ENCODE measurements at regions not wholly inside any gene's neighbourhood (a gene's known extent, or its start where the extent isn't known, plus 50 kb on each side); places are given as distances from the start of the nearest gene placed in this dataset.

DNA sequence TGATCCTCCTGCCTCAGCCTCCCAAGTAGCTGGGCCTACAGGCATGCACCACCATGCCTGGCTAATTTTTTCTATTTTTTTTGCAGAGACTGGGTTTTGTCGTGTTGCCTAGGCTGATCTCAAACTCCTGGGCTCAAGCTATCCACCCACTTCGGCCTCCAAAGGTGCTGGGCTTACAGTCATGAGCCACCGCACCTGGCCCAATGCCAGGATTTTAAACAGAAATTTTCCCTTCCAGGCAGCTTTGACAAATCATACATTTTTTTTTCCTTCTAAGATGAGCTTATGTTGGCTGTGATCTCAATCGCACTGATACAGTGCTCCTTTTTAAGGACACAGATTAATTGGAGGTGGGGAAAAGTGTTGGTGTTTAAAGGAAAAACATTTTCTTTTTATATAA, 73.2 kb upstream of the CD2AP start:
- H3K9ac ChIP-seq (ENCODE audit: low read length) = no peak overlapping the region
- no peaks in the 10 kb centered on the region for H3K27me3 ChIP-seq (ENCODE audit: insufficient read depth, low read length)
- H3K9me3 ChIP-seq (ENCODE audit: low read length) = no peaks in the 10 kb centered on the region
- no peaks in the 10 kb centered on the region for H3F3A ChIP-seq (ENCODE audit: insufficient read depth, low read length)
- H3K79me2 ChIP-seq (ENCODE audit: insufficient read depth, low read length) = no peaks in the 10 kb centered on the region
- no peak overlapping the region for H3K4me3 ChIP-seq (ENCODE audit: low read depth, low read length, poor library complexity, severe bottlenecking)
- H3K36me3 ChIP-seq (ENCODE audit: insufficient read depth, low read length) = no peaks in the 10 kb centered on the region
- H3K4me1 ChIP-seq (ENCODE audit: insufficient read depth, low read length, severe bottlenecking) = no peaks in the 10 kb centered on the region
- H2AFZ ChIP-seq (ENCODE audit: low read length) = no peak overlapping the region
- H3K4me2 ChIP-seq (ENCODE audit: low read length) = no peak overlapping the region
- no peak overlapping the region for H3K27ac ChIP-seq (ENCODE audit: low read depth, low read length, poor library complexity, severe bottlenecking)
- TF ChIP-seq EZH2 (IDR thresholded peaks at IDR 0.05; ENCODE audit: borderline replicate concordance, low read length) = no peak
- TF ChIP-seq, protein P1, sequence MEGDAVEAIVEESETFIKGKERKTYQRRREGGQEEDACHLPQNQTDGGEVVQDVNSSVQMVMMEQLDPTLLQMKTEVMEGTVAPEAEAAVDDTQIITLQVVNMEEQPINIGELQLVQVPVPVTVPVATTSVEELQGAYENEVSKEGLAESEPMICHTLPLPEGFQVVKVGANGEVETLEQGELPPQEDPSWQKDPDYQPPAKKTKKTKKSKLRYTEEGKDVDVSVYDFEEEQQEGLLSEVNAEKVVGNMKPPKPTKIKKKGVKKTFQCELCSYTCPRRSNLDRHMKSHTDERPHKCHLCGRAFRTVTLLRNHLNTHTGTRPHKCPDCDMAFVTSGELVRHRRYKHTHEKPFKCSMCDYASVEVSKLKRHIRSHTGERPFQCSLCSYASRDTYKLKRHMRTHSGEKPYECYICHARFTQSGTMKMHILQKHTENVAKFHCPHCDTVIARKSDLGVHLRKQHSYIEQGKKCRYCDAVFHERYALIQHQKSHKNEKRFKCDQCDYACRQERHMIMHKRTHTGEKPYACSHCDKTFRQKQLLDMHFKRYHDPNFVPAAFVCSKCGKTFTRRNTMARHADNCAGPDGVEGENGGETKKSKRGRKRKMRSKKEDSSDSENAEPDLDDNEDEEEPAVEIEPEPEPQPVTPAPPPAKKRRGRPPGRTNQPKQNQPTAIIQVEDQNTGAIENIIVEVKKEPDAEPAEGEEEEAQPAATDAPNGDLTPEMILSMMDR (IDR thresholded peaks at IDR 0.05; ENCODE audit: low read length) = no peak
- no peaks in the 10 kb centered on the region for H3K9me2 ChIP-seq (ENCODE audit: low read depth, low read length)
- H4K20me1 ChIP-seq (ENCODE audit: insufficient read depth, low read length) = no peaks in the 10 kb centered on the region

DNA sequence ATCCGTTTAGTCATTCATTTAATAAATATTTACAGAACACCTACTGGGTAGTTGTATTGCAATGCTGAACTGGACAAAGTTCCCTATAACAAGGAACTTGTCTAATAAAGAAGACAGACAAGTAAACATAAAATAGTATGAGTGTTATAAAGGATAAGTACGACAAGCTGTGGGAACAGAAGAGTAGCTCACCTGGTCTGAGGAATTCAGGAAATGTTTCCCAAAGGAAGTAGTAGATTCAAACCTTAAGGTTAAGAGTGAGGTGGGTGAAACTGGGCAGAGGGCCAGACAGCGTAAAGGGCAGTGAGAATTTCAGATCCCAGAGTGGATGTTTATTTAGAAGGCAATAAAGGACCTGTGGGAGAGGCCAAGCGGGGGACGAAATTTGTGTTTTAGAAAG, 72.3 kb upstream of the CD2AP start:
- H3K27ac ChIP-seq (ENCODE audit: low read depth, low read length, poor library complexity, severe bottlenecking) = no peak overlapping the region
- no peak overlapping the region for H3K4me3 ChIP-seq (ENCODE audit: low read depth, low read length, poor library complexity, severe bottlenecking)
- H2AFZ ChIP-seq (ENCODE audit: low read length) = no peak overlapping the region
- TF ChIP-seq EZH2 (IDR thresholded peaks at IDR 0.05; ENCODE audit: borderline replicate concordance, low read length) = no peak
- TF ChIP-seq, protein P1 (IDR thresholded peaks at IDR 0.05; ENCODE audit: low read length) = no peak
- no peaks in the 10 kb centered on the region for H3K9me3 ChIP-seq (ENCODE audit: low read length)
- H3K79me2 ChIP-seq (ENCODE audit: insufficient read depth, low read length) = no peaks in the 10 kb centered on the region
- no peaks in the 10 kb centered on the region for H4K20me1 ChIP-seq (ENCODE audit: insufficient read depth, low read length)
- H3K4me2 ChIP-seq (ENCODE audit: low read length) = no peak overlapping the region
- H3F3A ChIP-seq (ENCODE audit: insufficient read depth, low read length) = no peaks in the 10 kb centered on the region
- no peaks in the 10 kb centered on the region for H3K27me3 ChIP-seq (ENCODE audit: insufficient read depth, low read length)
- H3K9ac ChIP-seq (ENCODE audit: low read length) = no peak overlapping the region
- no peaks in the 10 kb centered on the region for H3K9me2 ChIP-seq (ENCODE audit: low read depth, low read length)
- no peaks in the 10 kb centered on the region for H3K36me3 ChIP-seq (ENCODE audit: insufficient read depth, low read length)
- no peaks in the 10 kb centered on the region for H3K4me1 ChIP-seq (ENCODE audit: insufficient read depth, low read length, severe bottlenecking)

DNA sequence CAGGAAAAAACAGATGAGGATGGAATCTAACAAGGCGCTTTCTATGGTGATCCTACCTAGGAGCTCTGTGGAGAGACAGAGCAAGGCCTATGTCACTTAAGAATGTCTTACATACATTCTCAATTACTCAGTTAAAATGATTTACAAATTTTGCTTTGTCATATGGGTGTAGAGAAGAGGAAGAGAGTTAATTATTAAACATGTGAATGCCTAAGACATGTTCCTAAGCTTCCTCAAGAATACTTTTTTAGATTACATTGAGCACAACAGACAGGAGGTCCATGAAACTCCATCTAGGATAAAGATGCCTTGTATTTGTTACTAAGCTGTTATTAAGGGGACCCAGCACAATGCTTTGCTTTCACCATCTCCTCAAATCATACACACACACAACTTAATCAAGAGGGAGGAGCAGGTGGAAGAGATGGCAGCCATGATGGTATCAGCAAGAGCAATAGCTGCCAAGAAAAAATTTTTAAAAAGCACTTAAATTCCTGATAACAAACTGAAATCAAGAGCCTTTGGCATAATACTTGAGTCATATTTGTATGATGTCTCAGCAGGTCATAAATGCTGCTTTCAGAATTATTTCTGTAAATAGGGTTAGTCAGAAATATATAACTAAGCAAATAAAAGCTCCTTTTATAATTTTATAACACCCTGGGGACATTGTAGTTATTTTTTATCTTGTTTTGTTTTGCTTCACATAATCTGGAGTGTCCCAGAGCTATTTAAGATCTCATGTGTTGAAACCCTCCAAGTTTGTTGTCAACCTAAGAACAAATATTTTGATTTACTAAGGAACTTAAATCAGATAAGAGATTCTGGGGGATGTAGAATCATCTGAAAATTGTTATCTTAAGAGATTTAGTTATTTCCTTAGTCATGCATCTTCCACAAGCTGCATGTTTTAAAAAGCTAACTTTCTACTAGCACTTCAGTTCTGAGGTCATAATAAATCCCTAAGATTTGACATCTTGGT, 70.0 kb upstream of the CD2AP start:
- no peak overlapping the region for H3K9ac ChIP-seq (ENCODE audit: low read length)
- no peaks in the 10 kb centered on the region for H3K9me3 ChIP-seq (ENCODE audit: low read length)
- no peak overlapping the region for H3K27ac ChIP-seq (ENCODE audit: low read depth, low read length, poor library complexity, severe bottlenecking)
- H3F3A ChIP-seq (ENCODE audit: insufficient read depth, low read length) = no peaks in the 10 kb centered on the region
- H3K27me3 ChIP-seq (ENCODE audit: insufficient read depth, low read length) = no peaks in the 10 kb centered on the region
- H4K20me1 ChIP-seq (ENCODE audit: insufficient read depth, low read length) = no peaks in the 10 kb centered on the region
- H3K36me3 ChIP-seq (ENCODE audit: insufficient read depth, low read length) = no peaks in the 10 kb centered on the region
- H3K79me2 ChIP-seq (ENCODE audit: insufficient read depth, low read length) = no peaks in the 10 kb centered on the region
- no peak overlapping the region for H2AFZ ChIP-seq (ENCODE audit: low read length)
- H3K4me3 ChIP-seq (ENCODE audit: low read depth, low read length, poor library complexity, severe bottlenecking) = no peak overlapping the region
- H3K9me2 ChIP-seq (ENCODE audit: low read depth, low read length) = no peaks in the 10 kb centered on the region
- H3K4me2 ChIP-seq (ENCODE audit: low read length) = no peak overlapping the region
- no peak for TF ChIP-seq EZH2 (IDR thresholded peaks at IDR 0.05; ENCODE audit: borderline replicate concordance, low read length)
- TF ChIP-seq, protein P1 (IDR thresholded peaks at IDR 0.05; ENCODE audit: low read length) = no peak
- H3K4me1 ChIP-seq (ENCODE audit: insufficient read depth, low read length, severe bottlenecking) = no peaks in the 10 kb centered on the region
